SKM-1 treated with dmso at 0.1 percent for 144 hours (cell line): ENCODE measurements at regions not wholly inside any gene's neighbourhood (a gene's known extent, or its start where the extent isn't known, plus 50 kb on each side); places are given as distances from the start of the nearest gene placed in this dataset.
"Not testable (repeated sequence)": the region's sequence is repeated elsewhere in the genome, so short reads cannot be mapped to it uniquely, and the experiment has no call there.

Experiments
- DNase-seq: peaks from one replicate; lab custom pipeline; 2025; ENCODE audit not compliant: unreplicated experiment; lab: John Stamatoyannopoulos, UW

DNA sequence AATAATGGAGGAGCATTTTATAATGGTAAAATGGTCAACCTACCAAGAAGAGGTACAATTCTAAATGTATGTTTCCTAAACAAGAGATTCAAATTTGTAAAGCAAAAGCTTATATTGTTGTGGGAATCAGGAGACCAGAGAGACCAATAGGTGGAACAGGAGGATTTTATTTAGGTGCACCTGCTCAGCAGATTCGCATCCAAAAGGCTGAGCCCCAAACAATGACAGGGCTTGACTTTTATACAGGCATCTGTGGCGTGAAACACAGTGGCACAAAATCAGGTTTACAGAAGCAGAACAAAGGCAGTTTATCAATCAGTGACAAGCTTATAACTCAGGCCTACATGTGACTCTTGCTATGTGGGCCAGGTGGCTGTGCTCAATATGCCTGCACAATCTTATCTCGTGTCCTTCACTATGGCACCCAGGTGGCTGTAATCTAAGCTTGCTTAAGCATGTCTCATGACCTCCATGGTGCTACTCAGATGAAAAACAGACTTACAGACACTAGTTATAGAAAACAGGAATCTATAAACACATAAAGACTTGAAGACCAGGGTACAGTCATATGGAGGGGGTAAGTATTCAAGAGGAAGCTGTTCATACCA lies 780.2 kb upstream of the CA10 start:
- DNase-seq, result no peak

GRCh38 chr17:52930581-52930980 lies 772.1 kb upstream of the CA10 start:
- DNase-seq, result no peak

- no peak for DNase-seq
These were observed 771.6 kb upstream of the CA10 start for GRCh38 chr17:52930145-52930544.

DNA sequence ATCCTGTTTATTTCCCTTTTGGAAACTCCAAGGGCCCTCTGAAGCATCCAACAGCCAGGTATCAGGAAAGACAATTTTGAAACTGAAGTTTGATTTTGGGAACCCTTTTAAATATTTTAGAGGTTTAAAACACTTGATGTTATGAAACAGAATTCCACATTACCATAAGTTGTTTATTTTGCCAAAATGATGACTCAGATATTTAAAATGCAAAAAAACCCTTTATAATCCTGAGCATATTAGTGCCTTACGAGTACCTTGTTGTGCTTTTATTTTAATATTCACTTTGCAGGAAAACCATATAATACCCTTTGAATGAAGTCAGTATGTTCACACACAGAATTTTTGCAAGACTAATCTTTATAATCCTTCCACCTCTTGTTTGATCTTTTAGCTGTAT lies 765.1 kb upstream of the CA10 start:
- no peak for DNase-seq

DNA sequence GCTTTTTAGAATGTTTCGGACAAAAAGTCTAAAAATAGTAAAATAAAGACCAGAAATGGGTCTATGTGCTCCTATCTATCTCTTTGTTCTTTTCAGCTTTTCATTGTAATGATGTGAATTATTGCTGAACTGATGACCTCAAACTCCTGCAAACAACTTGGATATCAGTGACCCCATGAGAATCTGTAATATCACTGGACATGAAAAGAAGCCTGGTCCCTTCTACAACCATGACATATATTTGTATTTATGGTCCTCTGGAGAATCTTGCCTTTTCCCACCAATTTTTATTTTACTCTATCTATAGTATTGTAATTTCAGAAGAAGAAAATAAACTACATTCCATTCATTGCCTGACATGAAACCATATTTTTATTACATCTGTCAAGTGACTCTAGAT lies 740.7 kb upstream of the CA10 start:
- DNase-seq, result no peak

DNA sequence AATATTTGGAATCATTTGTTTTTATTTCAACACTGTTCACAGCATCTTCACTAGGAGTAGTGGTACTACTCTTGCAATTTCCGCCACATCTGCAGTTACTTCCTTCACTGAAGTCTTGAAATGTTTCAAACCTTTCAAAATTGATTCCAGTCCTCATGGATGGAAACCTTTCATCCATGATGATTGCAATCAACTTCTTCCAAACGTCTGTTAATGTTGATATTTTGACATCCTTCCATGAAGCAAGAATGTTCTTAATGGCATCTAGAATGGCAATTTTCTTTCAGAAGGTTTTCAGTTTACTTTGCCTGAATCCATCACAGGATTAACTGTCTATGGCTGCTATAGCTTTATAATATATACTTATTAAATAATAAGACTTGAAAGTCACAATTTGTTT lies 736.8 kb upstream of the CA10 start:
- no peak for DNase-seq

- no peak for DNase-seq
These were observed 733.8 kb upstream of the CA10 start for GRCh38 chr17:52892334-52892733.

GRCh38 chr17:52885882-52886281 lies 727.4 kb upstream of the CA10 start:
- no peak for DNase-seq

- not testable (repeated sequence) for DNase-seq
These were observed 725.5 kb upstream of the CA10 start for GRCh38 chr17:52883907-52884491.

- DNase-seq, result not testable (repeated sequence)
These were observed 688.3 kb upstream of the CA10 start for GRCh38 chr17:52846767-52847166.

- no peak for DNase-seq
These were observed 683.5 kb upstream of the CA10 start for GRCh38 chr17:52841971-52842370.

DNA sequence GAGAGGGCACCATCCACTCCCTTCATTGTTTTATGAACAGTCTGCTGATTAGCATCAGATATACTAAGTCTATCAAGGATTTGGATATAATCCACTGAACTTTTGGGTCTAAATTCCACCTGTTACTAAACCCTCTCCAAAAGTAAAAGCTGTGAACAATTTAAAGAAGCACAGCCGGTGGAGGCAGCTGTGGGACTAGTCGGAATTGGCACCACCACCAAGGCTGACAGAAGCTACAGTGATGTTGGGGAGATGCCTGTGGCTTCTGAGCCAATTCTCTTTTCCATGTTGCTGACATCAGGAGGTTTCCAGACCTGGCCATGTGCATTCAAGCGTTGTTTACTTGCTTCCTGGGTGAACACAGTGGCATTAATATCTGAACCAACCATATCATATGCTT lies 679.0 kb upstream of the CA10 start:
- DNase-seq, result no peak

- no peak for DNase-seq
These were observed 673.0 kb upstream of the CA10 start for GRCh38 chr17:52831536-52831935.

- no peak for DNase-seq
These were observed 670.1 kb upstream of the CA10 start for GRCh38 chr17:52828621-52829020.

GRCh38 chr17:52827526-52827925 lies 669.0 kb upstream of the CA10 start:
- no peak for DNase-seq

DNA sequence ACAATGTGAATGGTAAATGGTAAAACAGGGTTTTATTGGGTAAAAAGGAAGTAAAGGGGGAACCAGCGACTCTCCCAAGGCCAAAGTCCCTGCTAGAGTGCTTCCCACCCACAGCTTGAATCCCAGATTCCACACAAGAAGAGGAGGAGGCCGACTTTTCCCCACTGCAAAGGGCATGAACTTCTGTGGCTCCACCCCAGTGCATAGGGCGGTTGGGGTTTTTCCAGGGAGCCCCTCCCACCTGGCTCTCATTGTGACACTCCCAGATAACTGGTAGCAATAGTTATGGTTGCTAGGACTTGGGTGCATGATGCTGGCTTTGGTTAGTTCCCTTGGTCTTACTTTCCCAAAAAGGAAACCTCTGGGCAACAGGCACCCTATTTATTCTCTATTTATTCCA lies 666.0 kb upstream of the CA10 start:
- DNase-seq, result no peak

- DNase-seq, result no peak
These were observed 664.6 kb upstream of the CA10 start for GRCh38 chr17:52823155-52823554.

DNA sequence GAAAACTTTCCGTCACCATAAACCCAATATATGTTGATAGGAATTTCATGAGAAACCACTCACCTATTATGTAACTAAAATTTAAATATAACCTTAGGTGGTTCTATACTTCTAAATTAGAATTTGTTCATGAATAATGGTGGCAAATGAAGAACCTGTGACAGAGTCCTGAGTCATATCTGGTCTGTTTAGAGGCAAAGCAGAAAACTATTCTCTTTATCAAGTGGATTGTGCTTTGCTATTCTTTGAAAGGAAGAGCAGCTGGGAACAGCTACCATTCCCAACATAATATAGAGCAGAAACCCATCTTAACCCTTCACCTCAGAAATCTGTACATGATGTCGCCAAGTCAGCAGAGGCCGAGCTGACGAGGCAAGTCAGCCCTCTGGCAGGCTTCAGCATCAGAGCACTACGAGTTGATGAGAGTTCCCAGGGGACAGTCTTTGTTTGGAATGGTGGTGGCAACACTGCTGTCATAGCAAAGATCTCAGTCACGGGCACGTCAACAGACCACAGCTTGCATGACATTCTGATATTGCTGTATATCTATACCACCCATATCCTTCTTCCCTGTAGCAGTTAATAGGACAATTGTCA lies 631.9 kb upstream of the CA10 start:
- DNase-seq, result no peak

DNA sequence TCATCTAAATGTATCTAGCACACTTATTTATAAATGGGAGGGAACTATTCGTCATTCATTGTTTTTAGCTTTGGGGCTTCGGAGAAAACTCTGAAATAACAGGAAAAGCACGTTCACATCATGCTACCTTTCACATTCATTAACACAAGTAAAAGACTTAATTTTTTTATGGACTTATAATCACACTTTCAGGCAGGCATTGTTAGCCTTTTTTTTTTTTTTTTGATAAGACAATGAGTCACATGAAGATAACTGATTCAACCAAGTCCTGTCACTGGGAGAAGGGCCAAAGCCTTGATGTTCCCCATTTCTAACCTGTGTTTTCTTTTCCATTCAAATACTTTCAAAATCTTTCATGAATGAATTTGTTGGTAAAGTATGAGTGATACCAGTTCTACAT lies 631.3 kb upstream of the CA10 start:
- no peak for DNase-seq

- no peak for DNase-seq
These were observed 617.7 kb upstream of the CA10 start for GRCh38 chr17:52776234-52776633.

DNA sequence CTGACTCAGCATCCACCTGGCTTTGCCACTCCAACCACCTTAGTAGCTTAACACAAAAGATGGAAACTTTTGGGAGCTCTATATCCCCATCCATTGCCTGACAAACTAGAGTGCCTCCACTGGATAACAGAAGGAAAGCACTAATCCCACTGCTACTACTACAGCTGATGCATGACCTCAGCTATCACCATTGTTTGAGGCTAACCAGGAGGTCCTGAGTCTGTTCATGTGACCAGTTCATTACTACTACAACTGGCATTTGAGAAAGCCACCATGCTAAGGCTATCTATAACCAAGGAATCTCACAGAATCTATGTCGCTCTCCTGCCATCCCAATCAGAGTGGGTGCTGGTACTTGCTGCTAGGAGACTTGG lies 604.3 kb upstream of the CA10 start:
- no peak for DNase-seq

DNA sequence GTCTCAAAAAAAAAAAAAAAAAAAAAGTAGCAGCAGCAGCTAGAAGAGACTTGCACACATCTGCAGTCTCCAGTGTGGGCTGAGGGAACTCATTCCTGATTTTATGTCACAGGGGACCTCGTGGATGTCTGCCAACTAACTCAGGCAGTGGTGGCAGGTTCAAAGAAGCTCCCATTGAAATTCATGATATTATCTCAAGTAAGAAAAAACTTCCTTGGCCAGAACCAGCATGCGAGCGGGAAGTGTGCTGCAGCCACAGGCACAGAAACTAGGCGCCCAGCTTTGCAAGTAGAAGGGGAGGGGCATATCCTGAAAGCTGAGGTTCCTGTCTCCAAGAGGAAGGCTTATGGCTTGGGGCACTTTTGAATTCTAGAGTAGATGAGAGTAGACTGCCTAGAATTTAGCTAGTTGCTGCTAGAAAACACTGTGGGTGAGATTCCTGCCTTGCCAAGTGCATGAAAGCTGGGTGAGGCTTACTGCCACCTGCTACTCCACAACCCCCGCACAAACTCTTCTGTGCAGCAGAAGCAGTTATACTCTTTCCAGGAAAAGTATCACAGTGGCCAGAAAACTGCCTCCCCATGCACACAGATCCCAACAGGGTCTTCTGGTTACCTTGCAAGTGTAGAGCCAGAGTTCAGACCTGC lies 603.8 kb upstream of the CA10 start:
- no peak for DNase-seq
